LNCAP (cell line): ENCODE measurements at regions not wholly inside any gene's neighbourhood (a gene's known extent, or its start where the extent isn't known, plus 50 kb on each side); places are given as distances from the start of the nearest gene placed in this dataset.

ENCODE experiments used
- TF ChIP-seq, protein P1 (sequence below): fragments of 450-650 bp; IDR thresholded peaks from 2 replicates; pipeline ENCODE4 v1.5.1; 2017; ENCODE audit warnings: mild to moderate bottlenecking

DNA sequence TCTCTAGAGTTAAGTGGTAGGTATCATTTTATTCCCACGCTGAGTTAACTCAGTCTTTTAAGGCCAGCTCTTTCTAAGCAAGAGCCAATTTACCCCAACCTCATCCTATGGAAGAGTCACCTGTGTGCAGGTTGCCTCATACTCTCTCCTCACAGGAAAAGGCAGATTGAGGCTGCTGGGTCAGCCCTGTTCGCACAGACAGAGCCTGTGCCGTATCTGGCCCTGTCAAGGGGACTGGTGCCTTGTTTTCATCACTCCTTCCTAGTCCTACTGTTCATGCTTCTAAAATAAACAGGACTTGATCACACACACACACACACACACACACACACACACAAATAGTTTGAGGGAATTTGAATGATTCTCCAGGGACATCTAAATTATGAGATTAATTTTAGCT, 285.0 kb downstream of the SLC6A15 start:
- TF ChIP-seq, protein P1, sequence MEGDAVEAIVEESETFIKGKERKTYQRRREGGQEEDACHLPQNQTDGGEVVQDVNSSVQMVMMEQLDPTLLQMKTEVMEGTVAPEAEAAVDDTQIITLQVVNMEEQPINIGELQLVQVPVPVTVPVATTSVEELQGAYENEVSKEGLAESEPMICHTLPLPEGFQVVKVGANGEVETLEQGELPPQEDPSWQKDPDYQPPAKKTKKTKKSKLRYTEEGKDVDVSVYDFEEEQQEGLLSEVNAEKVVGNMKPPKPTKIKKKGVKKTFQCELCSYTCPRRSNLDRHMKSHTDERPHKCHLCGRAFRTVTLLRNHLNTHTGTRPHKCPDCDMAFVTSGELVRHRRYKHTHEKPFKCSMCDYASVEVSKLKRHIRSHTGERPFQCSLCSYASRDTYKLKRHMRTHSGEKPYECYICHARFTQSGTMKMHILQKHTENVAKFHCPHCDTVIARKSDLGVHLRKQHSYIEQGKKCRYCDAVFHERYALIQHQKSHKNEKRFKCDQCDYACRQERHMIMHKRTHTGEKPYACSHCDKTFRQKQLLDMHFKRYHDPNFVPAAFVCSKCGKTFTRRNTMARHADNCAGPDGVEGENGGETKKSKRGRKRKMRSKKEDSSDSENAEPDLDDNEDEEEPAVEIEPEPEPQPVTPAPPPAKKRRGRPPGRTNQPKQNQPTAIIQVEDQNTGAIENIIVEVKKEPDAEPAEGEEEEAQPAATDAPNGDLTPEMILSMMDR, result no peak

DNA sequence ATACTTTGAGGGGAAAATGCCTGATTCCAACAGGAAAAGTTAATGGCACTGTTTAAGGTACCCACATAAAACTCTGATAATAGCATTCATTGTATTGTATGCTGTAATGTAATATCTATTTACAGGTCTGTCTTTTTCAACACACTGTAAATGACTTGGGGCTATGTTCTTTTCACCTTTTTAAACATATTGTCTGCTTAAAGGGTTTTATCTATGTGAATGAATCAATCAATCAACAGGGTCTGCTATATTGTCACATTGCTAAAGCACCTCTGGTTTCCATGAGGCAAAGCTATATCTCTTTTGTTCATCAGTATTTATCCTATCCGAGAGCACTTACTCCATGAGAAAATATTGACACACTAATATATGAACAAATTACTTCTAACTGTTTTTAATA, 288.0 kb downstream of the SLC6A15 start:
- TF ChIP-seq, protein P1, result no peak

DNA sequence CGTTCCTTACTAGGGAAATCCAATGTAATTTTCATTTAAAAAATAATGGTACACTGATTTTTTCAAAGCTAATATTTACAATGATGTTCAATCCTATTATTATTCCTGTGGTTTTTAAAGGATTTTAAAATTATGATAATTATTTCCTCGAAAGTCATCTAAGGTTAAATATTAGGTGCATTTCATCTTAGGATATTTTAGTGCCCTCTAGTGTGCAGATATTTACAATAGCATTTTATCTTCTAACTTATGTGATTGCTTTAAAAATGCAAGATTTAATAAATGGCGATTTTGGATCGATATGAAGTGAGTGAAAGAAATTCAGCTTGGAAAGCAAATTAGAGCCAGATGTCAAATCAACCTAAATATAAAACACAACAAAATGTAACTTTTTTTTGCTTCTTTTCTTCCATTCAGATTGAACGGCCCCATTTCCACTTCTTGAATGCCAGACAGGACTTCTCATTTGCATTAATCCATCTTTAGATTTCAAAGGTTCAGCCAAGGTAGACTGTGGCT, 293.5 kb downstream of the SLC6A15 start:
- TF ChIP-seq, protein P1, result peak; percentile 47

- TF ChIP-seq, protein P1, result no peak
Observed at GRCh38 chr12:84607170-84607819, 305.3 kb downstream of the SLC6A15 start.

DNA sequence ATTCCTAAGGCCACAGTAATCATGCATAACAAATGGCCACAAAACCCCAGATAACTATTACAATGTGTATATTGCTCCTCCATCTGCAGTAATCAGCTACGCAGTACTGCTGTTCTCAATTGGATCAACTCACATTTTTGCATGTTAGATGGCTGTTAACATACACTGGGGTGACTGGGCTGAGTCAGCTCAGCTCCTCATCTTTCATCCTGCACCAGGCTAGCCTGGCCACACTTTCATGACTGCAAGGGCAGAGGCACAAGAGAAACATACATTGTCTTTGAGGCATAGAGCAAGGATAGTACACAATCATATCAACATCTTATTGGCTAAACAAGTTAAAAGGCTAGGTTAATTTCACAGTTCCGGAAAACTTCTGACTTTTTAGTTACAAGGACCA, 306.6 kb downstream of the SLC6A15 start:
- TF ChIP-seq, protein P1, result no peak

DNA sequence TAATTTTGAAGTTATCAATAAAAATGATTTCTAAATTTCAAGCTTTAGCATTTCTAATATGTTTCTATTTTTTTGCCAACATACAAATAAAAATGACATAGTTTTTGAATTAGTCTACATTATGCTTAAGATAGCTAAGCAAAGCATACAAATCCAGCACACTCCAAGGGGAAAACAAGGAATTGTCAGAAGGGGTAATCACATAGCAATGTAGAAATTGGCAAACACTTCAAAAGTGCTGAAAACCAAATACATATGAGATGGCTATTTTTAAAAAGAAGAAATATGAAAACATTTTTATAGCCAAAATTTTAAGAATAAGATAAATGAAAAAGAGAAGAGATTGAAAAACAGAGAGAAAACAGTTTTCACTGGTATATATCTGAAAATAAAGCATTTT, 308.0 kb downstream of the SLC6A15 start:
- TF ChIP-seq, protein P1, result no peak

DNA sequence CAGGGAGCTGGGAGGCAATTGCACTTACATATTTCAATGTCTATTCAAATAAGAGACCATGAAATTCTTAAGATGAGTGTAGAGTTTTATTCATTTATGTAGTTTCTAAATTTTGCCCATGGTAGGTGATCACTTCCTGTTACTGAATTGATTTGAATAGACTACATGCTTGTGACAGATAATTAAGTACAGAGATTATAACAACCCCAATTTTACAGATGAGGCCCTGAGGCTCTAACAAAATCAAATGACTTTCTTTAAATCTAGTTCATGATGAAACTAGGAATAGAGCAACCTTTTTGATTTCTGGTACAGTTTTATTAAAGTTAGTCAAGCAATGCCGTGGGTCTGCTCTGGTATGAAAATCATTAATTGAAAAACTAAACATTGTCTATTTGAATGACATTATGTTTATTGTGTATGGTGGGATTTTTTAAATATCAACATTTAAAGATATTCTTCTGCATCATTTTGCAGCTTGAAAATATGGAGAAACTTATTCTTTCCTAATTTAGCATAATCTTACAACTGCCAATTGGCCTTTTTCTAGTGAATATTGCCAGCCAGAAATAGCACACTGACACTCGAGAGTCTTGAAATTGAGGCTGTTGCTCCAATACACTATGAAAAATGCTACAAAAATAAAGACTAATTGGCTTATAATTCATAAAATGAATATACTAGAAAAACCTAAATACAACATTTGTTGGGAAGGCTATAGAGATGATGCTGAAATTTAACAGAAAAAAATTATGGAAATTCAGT, 308.9 kb downstream of the SLC6A15 start:
- TF ChIP-seq, protein P1, result no peak
